Stimulated activated naive CD8-positive, alpha-beta T cell treated with anti-CD3 and anti-CD28 coated beads, Interleukin-15, amount 100 ng/mL, for 72 hours (primary cell): ENCODE measurements at regions not wholly inside any gene's neighbourhood (a gene's known extent, or its start where the extent isn't known, plus 50 kb on each side); places are given as distances from the start of the nearest gene placed in this dataset.

Experiments
- ATAC-seq: fragments of 150-1000 bp; cut with Tn5 transposase; 2 replicates; pipeline ENCODE4 v1.10.0; 2021; ENCODE audit warnings: mild to moderate bottlenecking, moderate library complexity
- DNase-seq, 2 donors: peaks; one replicate each; pipeline ENCODE4 v3.0.0; 2021 to 2022
- H3K27ac Mint-ChIP-seq, 2 donors: one replicate each; pipeline ENCODE4 v1.8.0; 2022; ENCODE audit warnings: mild to moderate bottlenecking in 2 of 2, mixed read lengths in 2 of 2, moderate library complexity in 2 of 2
- H3K27me3 Mint-ChIP-seq: one replicate; pipeline ENCODE4 v1.8.0; 2022; ENCODE audit warnings: mixed read lengths
- H3K4me1 Mint-ChIP-seq: one replicate; pipeline ENCODE4 v1.8.0; 2022; ENCODE audit warnings: mild to moderate bottlenecking, mixed read lengths
- H3K4me3 Mint-ChIP-seq, 2 donors: one replicate each; pipeline ENCODE4 v1.8.0; 2022; ENCODE audit warnings: mild to moderate bottlenecking in 2 of 2, mixed read lengths in 2 of 2, moderate library complexity in 1 of 2
- H3K9me3 Mint-ChIP-seq, 2 donors: one replicate each; pipeline ENCODE4 v1.8.0; 2022; ENCODE audit warnings: mixed read lengths in 2 of 2

DNA sequence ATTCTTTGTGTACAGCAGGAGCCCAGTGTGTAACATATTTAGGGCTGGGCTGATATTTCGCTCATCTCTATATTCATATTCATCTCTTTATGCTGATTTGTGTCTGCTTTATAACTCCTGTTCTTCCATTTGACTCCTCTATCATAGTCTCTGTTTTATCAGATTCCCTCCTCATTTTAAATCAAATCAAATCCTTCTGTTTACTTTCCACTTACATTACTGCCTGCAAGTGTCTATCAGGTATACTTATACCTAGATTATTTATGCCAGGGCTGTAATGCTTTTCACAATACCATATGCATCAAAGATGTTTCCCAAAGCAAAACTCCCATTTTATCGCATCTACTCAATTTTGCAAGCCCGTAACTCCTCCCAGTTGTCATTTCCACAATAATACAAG is 990.7 kb downstream of the SORCS1 start:
- ATAC-seq: no peak
- no peaks in the 10 kb centered on the region for H3K27me3 Mint-ChIP-seq
- DNase-seq: no peak
- no peak overlapping the region for H3K4me3 Mint-ChIP-seq
- H3K4me1 Mint-ChIP-seq: no peaks in the 10 kb centered on the region
- H3K9me3 Mint-ChIP-seq: peaks cover 0 to 11% of the 10 kb centered on the region in 2 donors
- H3K27ac Mint-ChIP-seq: no peak overlapping the region

DNA sequence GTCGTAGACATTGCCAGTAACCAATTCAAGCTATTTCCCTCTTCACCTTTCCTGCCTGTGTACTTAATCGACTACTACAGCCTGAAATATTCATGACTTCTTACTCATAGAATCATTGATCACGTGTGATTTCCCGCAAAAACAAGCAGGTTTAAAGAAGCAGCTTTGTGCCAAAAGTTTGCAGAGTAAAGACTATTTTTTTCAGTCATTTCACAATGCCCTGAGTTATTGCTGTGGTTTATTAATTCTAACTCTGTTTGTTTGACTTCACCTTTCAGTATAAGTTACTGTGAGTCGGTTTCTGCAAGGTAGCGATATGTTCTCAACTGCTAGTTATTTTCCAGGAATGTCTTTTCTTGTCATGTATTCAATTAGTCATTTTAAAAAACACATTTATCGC is 995.3 kb downstream of the SORCS1 start:
- Mint-ChIP-seq H3K4me3 (no peak overlapping the region), H3K9me3 (peaks cover 0 to 14% of the 10 kb centered on the region in 2 donors), H3K27me3 (no peaks in the 10 kb centered on the region), H3K4me1 (no peaks in the 10 kb centered on the region), H3K27ac (no peak overlapping the region)
- ATAC-seq (no peak), DNase-seq (no peak)

DNA sequence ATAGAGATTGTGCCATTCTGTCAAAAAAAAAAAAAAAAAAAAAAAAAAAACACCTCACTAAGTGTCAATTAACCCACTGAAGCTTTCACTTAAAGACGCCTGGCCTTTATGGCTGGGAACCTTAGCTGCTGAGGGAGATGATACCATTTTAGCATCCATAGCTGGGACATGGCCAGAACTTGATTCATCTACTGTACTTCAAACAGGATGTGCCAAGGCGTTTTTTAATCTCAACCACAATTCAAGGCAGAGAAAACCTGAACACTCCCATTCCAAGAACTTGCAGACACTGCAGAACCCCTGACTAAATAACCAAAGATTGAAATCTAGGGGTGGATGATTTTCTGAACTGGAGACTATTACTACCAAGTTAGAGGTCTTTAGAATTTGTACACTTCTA is 996.6 kb downstream of the SORCS1 start:
- ATAC-seq: no peak
- no peak for DNase-seq
- H3K4me3 Mint-ChIP-seq: no peak overlapping the region

DNA sequence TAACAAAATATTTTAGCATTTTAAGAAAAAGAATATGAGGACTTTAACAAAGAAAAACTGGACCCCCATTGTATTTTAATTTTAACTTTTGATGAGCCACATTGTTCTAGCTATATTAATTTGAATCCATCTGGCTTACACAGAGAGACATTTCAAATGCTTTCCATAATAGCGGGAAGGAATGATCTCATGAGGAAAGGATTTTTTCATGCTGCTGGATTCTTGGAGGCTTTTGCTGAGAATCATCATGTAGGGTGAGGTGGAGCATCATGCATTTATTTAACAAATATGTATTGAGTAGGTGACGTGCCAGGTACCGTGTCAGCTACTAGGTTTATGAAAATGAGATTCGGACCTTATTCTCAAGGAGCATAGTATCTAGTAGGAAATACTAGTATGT is 1006.3 kb downstream of the SORCS1 start:
- no peaks in the 10 kb centered on the region for H3K4me1 Mint-ChIP-seq
- H3K27me3 Mint-ChIP-seq: no peaks in the 10 kb centered on the region
- no peak overlapping the region for H3K4me3 Mint-ChIP-seq
- DNase-seq: no peak
- no peak overlapping the region for H3K27ac Mint-ChIP-seq
- no peak for ATAC-seq
- peaks cover 9 to 12% of the 10 kb centered on the region in 2 donors for H3K9me3 Mint-ChIP-seq

More for the DNA sequence above, 996.6 kb downstream of the SORCS1 start:
- Mint-ChIP-seq H3K9me3 (peaks cover 0 to 14% of the 10 kb centered on the region in 2 donors), H3K27me3 (no peaks in the 10 kb centered on the region), H3K27ac (no peak overlapping the region), H3K4me1 (no peaks in the 10 kb centered on the region)

DNA sequence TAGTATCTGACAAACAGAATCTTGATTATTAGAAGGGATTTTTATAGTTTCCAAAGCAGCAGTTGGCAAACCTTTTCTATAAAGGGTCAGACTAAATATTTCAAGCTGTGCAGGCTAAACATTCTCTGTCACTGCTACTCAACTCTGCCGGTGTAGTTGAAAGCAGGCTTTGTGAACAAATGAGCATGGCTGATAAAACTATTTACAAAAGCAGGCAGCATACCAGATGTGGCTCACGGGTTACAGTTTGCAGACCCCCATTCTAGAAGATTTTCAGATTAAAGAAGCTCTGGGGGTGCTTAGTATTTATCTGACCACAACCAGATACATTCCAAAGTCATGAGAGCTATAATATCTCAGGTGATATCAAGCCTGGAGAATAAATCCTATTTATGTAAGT is 1017.5 kb downstream of the SORCS1 start:
- DNase-seq (no peak), ATAC-seq (no peak)
- Mint-ChIP-seq H3K27ac (no peak overlapping the region), H3K4me1 (no peaks in the 10 kb centered on the region), H3K9me3 (peaks cover 4 to 6% of the 10 kb centered on the region in 2 donors), H3K27me3 (no peaks in the 10 kb centered on the region), H3K4me3 (no peak overlapping the region)

DNA sequence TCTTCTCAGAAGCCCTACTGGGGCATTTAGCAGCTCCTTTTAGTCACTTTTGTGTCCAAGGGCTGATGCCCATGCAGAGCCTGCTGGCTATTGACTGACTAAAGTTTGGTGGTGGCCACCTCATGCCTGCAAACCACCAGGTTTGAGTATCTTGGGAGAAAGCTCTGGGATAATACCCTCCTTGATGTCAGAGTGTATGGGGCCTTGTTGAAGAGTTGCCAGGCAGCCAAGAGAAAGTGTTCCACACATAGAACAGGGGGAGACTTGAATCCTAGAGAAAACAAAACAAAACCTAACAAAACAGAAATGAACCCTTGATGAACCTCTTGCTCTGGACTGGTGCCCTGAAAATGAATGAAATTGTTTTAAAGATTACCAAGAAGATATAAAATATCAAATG is 1024.6 kb downstream of the SORCS1 start:
- H3K27me3 Mint-ChIP-seq: no peaks in the 10 kb centered on the region
- no peak for DNase-seq
- no peaks in the 10 kb centered on the region for H3K4me1 Mint-ChIP-seq
- H3K9me3 Mint-ChIP-seq: peaks cover 1 to 5% of the 10 kb centered on the region in 2 donors
- no peak overlapping the region for H3K27ac Mint-ChIP-seq
- no peak overlapping the region for H3K4me3 Mint-ChIP-seq
- ATAC-seq: no peak

DNA sequence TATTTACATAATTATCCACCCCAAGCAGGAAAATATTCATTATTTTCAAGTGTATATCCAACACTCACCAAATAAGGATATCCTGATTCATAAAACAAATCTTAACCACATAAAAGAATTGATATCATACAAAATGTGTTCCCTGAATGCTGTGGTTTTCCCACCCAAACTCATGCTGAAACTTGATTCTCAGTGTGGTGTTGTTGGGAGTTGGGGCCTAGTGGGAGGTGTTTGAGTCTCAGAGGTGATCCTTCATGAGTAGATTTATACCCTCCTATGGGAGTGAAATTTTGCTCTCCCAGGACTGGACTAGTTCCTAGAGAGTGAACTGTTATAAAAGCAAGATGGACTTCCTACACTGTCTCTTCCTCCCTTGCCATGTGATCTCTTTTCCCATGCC is 1028.3 kb downstream of the SORCS1 start:
- H3K4me1 Mint-ChIP-seq: no peaks in the 10 kb centered on the region
- no peaks in the 10 kb centered on the region for H3K27me3 Mint-ChIP-seq
- DNase-seq (no peak), ATAC-seq (no peak)
- H3K4me3 Mint-ChIP-seq: no peak overlapping the region
- H3K27ac Mint-ChIP-seq: no peak overlapping the region
- H3K9me3 Mint-ChIP-seq: peaks cover 6 to 9% of the 10 kb centered on the region in 2 donors

DNA sequence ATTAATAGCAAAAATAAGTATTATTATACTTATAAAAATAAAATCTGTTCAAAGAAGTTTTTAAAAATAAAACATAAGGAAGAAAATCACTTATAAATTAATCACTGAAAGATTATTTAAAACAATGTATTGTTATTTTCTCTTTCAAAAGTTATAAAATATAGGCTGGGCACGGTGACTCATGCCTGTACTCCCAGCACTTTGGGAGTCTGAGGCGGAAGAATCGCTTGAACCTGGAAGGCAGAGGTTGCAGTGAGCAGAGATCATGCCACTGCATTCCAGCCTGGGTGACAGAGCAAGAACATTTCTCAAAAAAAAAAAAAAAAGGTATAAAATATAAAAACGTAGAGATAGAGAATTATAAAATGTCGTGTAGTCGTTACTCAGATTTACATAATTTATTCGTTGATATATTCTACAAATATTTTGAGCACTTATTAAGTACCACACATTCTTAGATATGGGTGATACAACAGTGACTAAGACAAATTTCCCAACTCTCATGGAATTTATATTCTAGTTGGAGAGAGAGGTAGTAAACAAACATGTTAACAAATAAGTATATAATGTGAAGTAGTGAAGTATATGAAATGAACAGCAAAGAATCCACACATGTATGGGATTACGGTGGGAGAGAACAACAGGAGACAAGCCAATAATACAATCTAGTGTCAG is 1030.0 kb downstream of the SORCS1 start:
- ATAC-seq: no peak
- no peak overlapping the region for H3K27ac Mint-ChIP-seq
- no peak for DNase-seq
- H3K4me1 Mint-ChIP-seq: no peaks in the 10 kb centered on the region
- H3K4me3 Mint-ChIP-seq: no peak overlapping the region
- H3K9me3 Mint-ChIP-seq: peaks cover 9 to 12% of the 10 kb centered on the region in 2 donors
- H3K27me3 Mint-ChIP-seq: no peaks in the 10 kb centered on the region

DNA sequence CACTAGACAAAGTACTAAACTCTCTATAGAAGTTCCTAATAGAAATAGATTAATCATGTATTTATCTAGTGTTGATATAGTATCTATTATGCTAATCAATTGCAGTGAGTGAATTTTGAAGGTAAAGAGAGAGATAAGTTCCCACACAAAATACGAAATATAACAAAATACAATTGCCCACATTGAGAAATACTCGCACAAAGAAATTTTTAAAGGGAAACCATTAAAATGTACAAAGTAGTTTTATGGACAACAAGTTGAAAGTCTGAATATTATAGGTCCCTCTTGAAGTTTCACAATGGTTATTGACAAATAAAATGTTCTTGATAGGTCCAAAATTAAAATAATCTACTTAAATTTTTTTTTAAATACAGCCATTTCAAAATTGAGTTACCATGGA is 1031.1 kb downstream of the SORCS1 start:
- no peak overlapping the region for H3K4me3 Mint-ChIP-seq
- DNase-seq (no peak), ATAC-seq (no peak)
- H3K9me3 Mint-ChIP-seq: peaks cover 9 to 12% of the 10 kb centered on the region in 2 donors
- no peak overlapping the region for H3K27ac Mint-ChIP-seq
- H3K27me3 Mint-ChIP-seq: no peaks in the 10 kb centered on the region
- H3K4me1 Mint-ChIP-seq: no peaks in the 10 kb centered on the region

DNA sequence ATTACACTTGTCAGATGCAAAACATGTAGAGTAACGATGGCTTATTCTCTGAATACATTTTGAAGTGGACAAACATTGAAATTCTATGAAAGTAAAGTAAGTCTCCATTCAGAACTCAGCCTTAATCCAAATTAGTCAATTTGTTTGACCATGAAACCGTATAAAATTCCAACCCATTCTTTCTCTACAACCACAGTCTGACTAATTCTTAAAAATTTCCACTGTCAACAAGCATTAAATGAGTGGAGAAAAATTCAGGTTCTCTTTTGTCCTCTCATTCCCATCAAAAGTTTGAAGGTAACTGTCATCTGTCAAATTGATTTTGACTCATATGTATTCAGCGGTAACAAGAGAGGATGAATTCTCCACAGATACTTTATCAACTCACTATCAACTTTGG is 1031.5 kb downstream of the SORCS1 start:
- H3K4me3 Mint-ChIP-seq: no peak overlapping the region

DNA sequence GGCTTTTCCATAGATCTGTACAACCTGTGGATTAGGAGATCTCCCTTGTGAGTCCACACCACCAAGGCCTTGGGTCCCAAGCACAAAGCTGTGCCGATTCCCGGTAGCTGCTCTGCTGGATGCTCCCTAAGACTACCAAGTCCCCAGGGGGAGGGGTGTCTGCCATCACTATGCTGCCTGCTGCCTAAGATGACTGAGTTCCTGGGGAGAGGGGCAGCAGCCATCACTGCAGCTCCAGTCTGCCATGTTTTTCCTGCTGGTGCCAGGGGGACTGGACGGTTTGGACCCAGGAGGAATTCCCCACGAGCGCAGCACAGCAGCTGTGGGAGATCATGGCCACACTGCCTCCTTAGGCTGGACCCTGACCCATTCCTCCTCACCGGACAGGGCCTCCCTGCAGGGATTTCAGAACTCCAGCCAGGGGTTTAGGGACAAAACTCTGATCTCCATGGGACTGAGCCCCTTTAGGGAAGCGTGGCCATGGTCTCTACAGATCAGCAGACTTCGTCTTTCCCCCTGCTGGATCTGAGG is 1049.8 kb downstream of the SORCS1 start:
- Mint-ChIP-seq H3K4me1 (no peaks in the 10 kb centered on the region), H3K9me3 (peaks cover 18 to 39% of the 10 kb centered on the region in 2 donors), H3K4me3 (no peak overlapping the region), H3K27ac (no peak overlapping the region), H3K27me3 (no peaks in the 10 kb centered on the region)
- DNase-seq: no peak
- no peak for ATAC-seq

More for the DNA sequence above, 1031.5 kb downstream of the SORCS1 start:
- no peak for ATAC-seq
- no peak overlapping the region for H3K27ac Mint-ChIP-seq
- H3K27me3 Mint-ChIP-seq: no peaks in the 10 kb centered on the region
- no peaks in the 10 kb centered on the region for H3K4me1 Mint-ChIP-seq
- H3K9me3 Mint-ChIP-seq: peaks cover 9 to 12% of the 10 kb centered on the region in 2 donors
- DNase-seq: no peak

DNA sequence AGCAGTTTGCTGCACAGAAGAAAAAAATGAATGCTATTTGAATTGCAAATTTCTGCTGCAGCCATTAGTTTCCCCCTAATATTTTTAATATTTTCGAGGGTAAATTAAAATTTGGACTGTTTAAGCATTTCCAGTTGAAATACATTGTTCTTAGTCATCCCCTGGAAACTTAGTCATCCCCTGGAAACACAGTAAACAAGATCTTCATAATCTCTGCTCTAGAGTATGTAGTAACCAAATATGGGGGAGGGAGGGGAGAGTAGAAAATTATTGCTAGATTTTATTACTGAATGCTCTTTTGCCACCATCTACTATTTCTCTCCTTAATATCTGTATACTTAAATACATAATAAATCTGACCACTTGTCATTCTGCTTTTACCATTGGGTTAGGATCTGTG is 1053.3 kb downstream of the SORCS1 start:
- H3K27me3 Mint-ChIP-seq: no peaks in the 10 kb centered on the region
- peaks cover 6 to 10% of the 10 kb centered on the region in 2 donors for H3K9me3 Mint-ChIP-seq
- no peak overlapping the region for H3K27ac Mint-ChIP-seq
- no peaks in the 10 kb centered on the region for H3K4me1 Mint-ChIP-seq
- ATAC-seq: no peak
- no peak overlapping the region for H3K4me3 Mint-ChIP-seq
- no peak for DNase-seq

DNA sequence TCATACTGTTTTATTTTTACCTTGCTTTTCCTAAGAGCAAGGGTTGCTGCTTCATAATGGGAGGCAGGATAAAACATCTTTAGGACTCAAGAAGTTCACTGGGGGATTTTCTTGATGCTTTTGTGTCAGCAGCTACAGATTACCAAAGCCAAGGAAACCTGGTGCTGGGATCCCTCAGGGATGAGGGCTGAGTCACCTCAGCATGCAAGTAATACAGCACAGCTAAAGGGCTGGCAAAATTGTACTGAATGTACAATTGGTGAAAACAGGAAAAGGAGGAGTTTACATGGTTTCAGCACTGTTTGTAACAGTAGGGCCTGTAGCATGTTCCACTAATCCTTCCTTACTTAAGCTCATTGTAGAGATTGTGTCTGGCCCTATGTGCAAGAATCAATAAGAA is 1056.8 kb downstream of the SORCS1 start:
- ATAC-seq (no peak), DNase-seq (no peak)
- Mint-ChIP-seq H3K27ac (no peak overlapping the region), H3K4me1 (no peaks in the 10 kb centered on the region), H3K27me3 (no peaks in the 10 kb centered on the region), H3K9me3 (peaks cover 0 to 4% of the 10 kb centered on the region in 2 donors), H3K4me3 (no peak overlapping the region)

DNA sequence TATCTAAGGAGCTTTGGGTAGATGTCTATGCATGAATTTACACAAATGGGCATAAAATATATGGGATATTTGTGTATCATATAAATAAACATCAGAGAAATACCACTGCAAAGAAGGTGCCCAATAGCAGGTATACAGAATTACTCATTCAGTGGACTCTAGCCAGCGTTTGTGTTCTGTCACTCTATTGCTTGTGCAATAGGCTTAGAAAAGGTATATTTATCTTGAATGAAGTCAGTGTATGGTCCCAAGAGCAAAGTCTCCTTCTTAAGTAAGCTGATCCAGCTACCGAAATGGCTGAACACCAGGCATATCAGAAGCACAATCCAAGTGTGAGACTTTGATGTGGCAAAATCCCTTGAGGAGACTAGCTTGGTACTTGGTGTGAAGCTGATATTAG is 1058.4 kb downstream of the SORCS1 start:
- Mint-ChIP-seq H3K4me1 (no peaks in the 10 kb centered on the region), H3K27me3 (no peaks in the 10 kb centered on the region), H3K9me3 (peaks cover 4 to 8% of the 10 kb centered on the region in 2 donors), H3K4me3 (no peak overlapping the region), H3K27ac (no peak overlapping the region)
- DNase-seq (no peak), ATAC-seq (no peak)

DNA sequence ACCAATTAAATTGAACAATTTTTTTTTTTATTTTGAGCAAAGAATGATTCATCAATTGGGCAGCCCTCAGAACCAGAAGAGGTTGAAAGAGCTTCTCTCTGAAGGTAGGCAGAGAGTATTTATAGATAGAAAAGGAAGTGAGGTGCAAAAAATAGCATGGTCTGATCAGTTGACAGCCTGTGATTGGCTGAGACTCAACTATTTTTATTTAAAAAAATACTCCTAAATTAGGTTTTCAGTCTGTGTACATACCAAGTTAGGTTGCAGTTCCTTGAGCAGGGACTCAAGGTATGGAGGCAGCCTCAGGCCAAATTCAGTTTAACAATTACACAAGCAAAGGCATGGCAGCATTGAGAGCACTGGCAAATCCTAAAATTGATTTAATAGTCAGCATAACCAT is 1074.7 kb downstream of the SORCS1 start:
- Mint-ChIP-seq H3K9me3 (no peaks in the 10 kb centered on the region), H3K4me1 (no peaks in the 10 kb centered on the region), H3K27me3 (no peaks in the 10 kb centered on the region), H3K4me3 (no peak overlapping the region), H3K27ac (no peak overlapping the region)
- ATAC-seq: no peak
- DNase-seq: no peak

DNA sequence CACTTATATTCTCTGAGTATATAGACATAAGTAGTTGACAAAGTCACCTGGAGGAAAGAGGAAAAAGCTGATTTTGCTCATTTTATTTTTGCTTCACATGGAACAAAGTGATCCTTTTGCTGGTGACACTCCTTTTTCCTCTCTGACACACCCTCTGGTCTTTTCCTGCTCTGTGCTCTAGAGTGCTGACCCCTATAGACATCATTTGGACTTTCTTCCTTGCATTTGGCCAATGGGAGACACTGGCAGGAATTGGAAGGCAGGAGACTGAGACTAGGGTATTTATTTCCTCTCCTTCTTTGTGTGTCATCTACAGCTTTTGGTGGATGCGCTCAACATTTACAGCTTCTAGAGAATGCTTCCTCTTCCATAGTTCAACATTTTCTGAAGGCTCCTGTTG is 1078.1 kb downstream of the SORCS1 start:
- Mint-ChIP-seq H3K9me3 (no peaks in the 10 kb centered on the region), H3K27ac (no peak overlapping the region), H3K4me3 (no peak overlapping the region), H3K4me1 (no peaks in the 10 kb centered on the region), H3K27me3 (no peaks in the 10 kb centered on the region)
- ATAC-seq (no peak), DNase-seq (no peak)

DNA sequence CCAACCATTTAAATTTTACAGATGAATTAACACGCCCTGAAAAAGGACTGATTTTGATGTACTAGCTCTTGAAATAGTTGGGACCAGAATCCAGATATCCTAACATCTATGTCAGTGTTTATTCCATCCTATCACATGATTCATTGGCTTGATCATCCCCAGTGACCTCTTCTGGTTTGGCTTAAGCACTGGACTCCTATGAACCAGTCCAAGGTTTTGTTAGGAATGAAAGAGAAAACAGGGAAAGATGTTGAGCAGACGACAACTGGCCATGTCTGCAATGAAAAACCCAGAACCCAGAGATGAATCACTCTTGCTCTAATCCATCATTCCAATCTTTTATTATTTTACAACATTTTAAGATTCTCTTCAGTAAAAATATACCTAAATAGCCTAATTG is 1080.9 kb downstream of the SORCS1 start:
- H3K4me1 Mint-ChIP-seq: no peaks in the 10 kb centered on the region
- no peak overlapping the region for H3K27ac Mint-ChIP-seq
- H3K9me3 Mint-ChIP-seq: peaks cover 0 to 1% of the 10 kb centered on the region in 2 donors
- no peaks in the 10 kb centered on the region for H3K27me3 Mint-ChIP-seq
- H3K4me3 Mint-ChIP-seq: no peak overlapping the region
- no peak for ATAC-seq
- DNase-seq: no peak
